ENCODE measurements at regions not wholly inside any gene's neighbourhood (a gene's known extent, or its start where the extent isn't known, plus 50 kb on each side); places are given as distances from the start of the nearest gene placed in this dataset.

GRCh38 chr18:27467073-27467472, 282.0 kb upstream of the CHST9 start:
- Histone ChIP-seq H3K4me1 (ENCODE audit: control insufficient read depth in 1 of 2, insufficient read depth in 2 of 2, low read length in 2 of 2) (no peaks in the 10 kb centered on the region), H3K27ac (ENCODE audit: low read depth in 1 of 2, low read length in 2 of 2) (no peak overlapping the region), H4K20me1 (ENCODE audit: insufficient read depth, low read length) (no peaks in the 10 kb centered on the region), H2AFZ (ENCODE audit: insufficient read depth, low read depth, low read length, poor library complexity, severe bottlenecking) (no peak overlapping the region), H3K27me3 (ENCODE audit: control insufficient read depth in 2 of 2, insufficient read depth in 2 of 2, low read length in 2 of 2) (no peaks in the 10 kb centered on the region), H3K79me2 (ENCODE audit: insufficient read depth, low read length) (no peaks in the 10 kb centered on the region), H3K9me3 (replicated peaks in 1 of 2; ENCODE audit: control insufficient read depth in 1 of 2, insufficient read depth in 1 of 2, low read length in 2 of 2) (no peaks in the 10 kb centered on the region), H3K9ac (ENCODE audit: insufficient read depth, low read length, poor library complexity, severe bottlenecking) (no peak overlapping the region), H3K4me2 (replicated peaks; ENCODE audit: extremely low read depth, low read length, poor library complexity, severe bottlenecking) (no peak overlapping the region), H3K36me3 (replicated peaks in 1 of 2; ENCODE audit: control insufficient read depth in 1 of 2, insufficient read depth in 2 of 2, low read length in 2 of 2) (no peaks in the 10 kb centered on the region), H3K4me3 (replicated peaks in 1 of 3; ENCODE audit: low read depth in 2 of 3, low read length in 3 of 3) (no peak overlapping the region)
- no peak overlapping the region for H3K27ac Mint-ChIP-seq
- peaks cover 0 to 3% (median 0%) of the 10 kb centered on the region in 7 donors for H3K9me3 Mint-ChIP-seq
- no peaks in the 10 kb centered on the region for H3K4me1 Mint-ChIP-seq
- no peak overlapping the region for H3K4me3 Mint-ChIP-seq
- no peak for TF ChIP-seq CTCF (IDR thresholded peaks at IDR 0.05)
- H3K27me3 Mint-ChIP-seq (ENCODE audit: low read depth in 3 of 3), result no peaks in the 10 kb centered on the region
- intact Hi-C loops (cut with micrococcal nuclease), result no loop called here
- no peaks in the 10 kb centered on the region for H3K36me3 Mint-ChIP-seq
- no peak for DNase-seq

- intact Hi-C loops (cut with micrococcal nuclease), result no loop called here
- no peak for TF ChIP-seq CTCF (IDR thresholded peaks at IDR 0.05)
- Histone ChIP-seq H3K79me2 (ENCODE audit: insufficient read depth, low read length) (no peaks in the 10 kb centered on the region), H3K36me3 (replicated peaks in 1 of 2; ENCODE audit: control insufficient read depth in 1 of 2, insufficient read depth in 2 of 2, low read length in 2 of 2) (no peaks in the 10 kb centered on the region), H2AFZ (ENCODE audit: insufficient read depth, low read depth, low read length, poor library complexity, severe bottlenecking) (no peak overlapping the region), H4K20me1 (ENCODE audit: insufficient read depth, low read length) (no peaks in the 10 kb centered on the region), H3K4me3 (replicated peaks in 1 of 3; ENCODE audit: low read depth in 2 of 3, low read length in 3 of 3) (no peak overlapping the region), H3K4me2 (replicated peaks; ENCODE audit: extremely low read depth, low read length, poor library complexity, severe bottlenecking) (no peak overlapping the region), H3K27me3 (ENCODE audit: control insufficient read depth in 2 of 2, insufficient read depth in 2 of 2, low read length in 2 of 2) (no peaks in the 10 kb centered on the region), H3K9ac (ENCODE audit: insufficient read depth, low read length, poor library complexity, severe bottlenecking) (no peak overlapping the region), H3K9me3 (replicated peaks in 1 of 2; ENCODE audit: control insufficient read depth in 1 of 2, insufficient read depth in 1 of 2, low read length in 2 of 2) (no peaks in the 10 kb centered on the region), H3K27ac (ENCODE audit: low read depth in 1 of 2, low read length in 2 of 2) (no peak overlapping the region), H3K4me1 (ENCODE audit: control insufficient read depth in 1 of 2, insufficient read depth in 2 of 2, low read length in 2 of 2) (no peaks in the 10 kb centered on the region)
- Mint-ChIP-seq H3K27me3 (ENCODE audit: low read depth in 3 of 3) (no peaks in the 10 kb centered on the region), H3K4me1 (no peaks in the 10 kb centered on the region), H3K27ac (no peak overlapping the region), H3K4me3 (no peak overlapping the region), H3K36me3 (no peaks in the 10 kb centered on the region), H3K9me3 (peaks cover 0 to 1% (median 0%) of the 10 kb centered on the region in 7 donors)
- DNase-seq, result no peak
- WGBS (ENCODE audit: insufficient coverage), result no CpG with 5 or more reads among the region's 1 CpG
These were observed 276.8 kb upstream of the CHST9 start for GRCh38 chr18:27461957-27462356.
